ENCODE measurements at regions not wholly inside any gene's neighbourhood (a gene's known extent, or its start where the extent isn't known, plus 50 kb on each side); places are given as distances from the start of the nearest gene placed in this dataset.

DNA sequence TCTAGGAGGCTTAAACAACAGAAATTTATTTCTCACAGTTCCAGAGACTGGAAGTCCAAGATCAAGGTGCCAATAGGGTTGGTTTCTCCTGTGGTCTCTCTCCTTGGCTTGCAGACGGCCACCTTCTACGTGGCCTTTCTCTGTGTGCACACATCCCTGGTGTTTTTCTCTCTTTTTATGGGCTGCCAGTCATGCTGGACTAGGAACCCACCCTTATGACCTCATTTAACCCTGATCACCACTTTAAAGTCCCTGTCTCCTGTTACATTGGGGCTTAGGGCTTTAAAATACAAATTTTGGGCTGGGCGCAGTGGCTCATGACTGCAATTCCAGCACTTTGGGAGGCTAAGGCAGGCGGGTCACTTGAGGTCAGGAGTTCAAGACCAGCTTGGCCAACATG lies 157.1 kb downstream of the TLE1 start:
- no peak for TF ChIP-seq JUND (IDR thresholded peaks at IDR 0.05; ENCODE audit: low read depth)
- in situ Hi-C loops (cut with HindIII; ENCODE audit: low pct_unique_long_range_greater_than_20kb, low sequenced_read_pairs) = no loop called here
- no peak for DNase-seq (ENCODE audit: low read depth in 1 of 2, low spot score in 1 of 2)

DNA sequence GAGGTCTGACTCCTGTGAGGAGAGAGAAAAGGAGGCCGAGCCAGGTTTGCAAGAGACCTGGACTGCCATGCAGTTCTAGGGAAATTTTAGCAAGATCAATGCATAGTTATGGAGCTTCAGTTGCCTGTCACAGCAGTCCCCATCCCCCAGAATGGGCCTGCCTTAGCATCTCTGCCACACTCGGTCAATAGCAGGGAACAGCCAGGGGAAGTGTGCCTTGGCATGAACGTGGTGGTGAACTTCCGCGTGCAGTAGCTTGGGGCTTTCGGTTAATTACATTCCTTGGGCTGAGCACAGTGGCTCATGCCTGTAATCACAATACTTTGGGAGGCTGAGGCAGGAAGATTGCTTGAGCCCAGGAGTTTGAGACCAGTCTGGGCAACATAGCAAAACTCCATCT lies 157.8 kb downstream of the TLE1 start:
- in situ Hi-C loops (cut with HindIII; ENCODE audit: low pct_unique_long_range_greater_than_20kb, low sequenced_read_pairs) = no loop called here
- TF ChIP-seq JUND (IDR thresholded peaks at IDR 0.05; ENCODE audit: low read depth) = no peak
- DNase-seq (ENCODE audit: low read depth in 1 of 2, low spot score in 1 of 2) = peak in 1 of 2 experiments; percentile 72

DNA sequence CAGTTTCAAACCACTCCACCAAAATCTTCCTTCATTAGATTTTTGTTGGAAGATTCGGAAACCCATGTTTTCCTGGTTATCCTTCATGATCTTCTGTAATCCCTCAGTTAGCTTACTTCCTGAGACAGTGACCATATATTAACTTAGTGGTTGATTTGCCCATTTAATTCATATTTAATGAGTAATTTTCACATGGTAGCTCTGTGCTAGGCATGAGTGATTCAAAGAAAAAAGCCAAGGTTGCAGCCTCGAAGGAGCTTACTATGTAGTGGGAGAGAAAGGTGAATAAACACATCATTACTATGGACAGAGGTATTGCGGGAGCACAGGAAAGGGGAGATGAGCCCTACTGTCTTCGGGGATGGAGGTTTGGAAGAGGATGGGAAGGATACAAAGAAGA lies 158.5 kb downstream of the TLE1 start:
- TF ChIP-seq JUND (IDR thresholded peaks at IDR 0.05; ENCODE audit: low read depth) = no peak
- in situ Hi-C loops (cut with HindIII; ENCODE audit: low pct_unique_long_range_greater_than_20kb, low sequenced_read_pairs) = no loop called here
- no peak for DNase-seq (ENCODE audit: low read depth in 1 of 2, low spot score in 1 of 2)

DNA sequence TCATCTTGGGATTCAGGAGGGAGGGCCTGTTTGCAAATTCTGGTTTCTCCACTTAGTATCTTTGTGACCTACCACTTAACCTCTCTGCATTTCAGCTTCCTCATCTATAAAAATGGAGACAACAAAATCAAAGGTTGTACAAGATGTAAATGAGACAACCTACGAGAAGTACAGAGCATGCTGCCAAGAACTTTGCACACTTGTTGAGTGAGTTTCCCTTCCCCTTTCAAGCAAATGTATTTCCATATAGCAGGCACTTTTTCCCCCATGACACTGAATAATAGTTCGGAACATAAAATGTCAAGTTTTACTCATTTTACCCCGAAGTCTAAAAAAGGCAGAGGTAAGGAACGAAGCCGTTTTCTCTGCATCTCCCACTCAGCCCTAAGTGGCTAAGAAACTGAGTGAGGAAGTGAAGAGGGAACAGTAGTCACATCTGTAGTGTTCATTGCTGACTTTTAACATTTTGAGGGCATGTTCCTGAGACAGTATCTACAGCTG lies 159.0 kb downstream of the TLE1 start:
- no peak for DNase-seq (ENCODE audit: low read depth in 1 of 2, low spot score in 1 of 2)
- no peak for TF ChIP-seq JUND (IDR thresholded peaks at IDR 0.05; ENCODE audit: low read depth)

DNA sequence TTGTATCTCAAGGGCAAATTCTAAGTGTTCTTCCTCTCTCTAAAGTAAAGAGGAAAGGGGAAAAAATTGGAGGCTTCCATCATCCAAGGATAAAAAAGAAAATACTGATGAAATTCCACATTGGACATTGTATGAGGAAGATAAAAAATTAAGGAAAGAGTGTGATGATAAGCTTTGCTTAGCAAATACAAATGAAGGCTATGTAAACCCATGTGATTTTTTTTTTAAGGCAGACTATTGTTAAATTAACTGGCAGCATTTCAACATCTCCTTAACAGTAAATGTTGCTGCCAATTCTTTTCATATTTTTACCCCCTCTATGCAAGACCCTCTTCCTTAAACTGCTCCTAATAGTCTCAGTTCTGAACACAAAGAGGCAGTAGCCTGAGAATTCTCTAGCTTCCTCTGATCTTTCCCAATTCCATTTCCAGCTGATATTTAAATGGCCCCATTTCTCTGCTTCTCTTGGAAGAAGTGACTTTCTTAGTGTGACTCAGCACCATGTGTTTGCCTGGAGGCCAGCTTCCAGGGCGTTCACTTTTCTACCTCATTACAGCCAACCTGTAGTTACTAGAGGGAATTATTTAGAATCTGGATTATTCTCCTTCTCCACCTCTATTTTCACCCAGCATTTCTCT lies 159.7 kb downstream of the TLE1 start:
- TF ChIP-seq JUND (IDR thresholded peaks at IDR 0.05; ENCODE audit: low read depth) = no peak
- in situ Hi-C loops (cut with HindIII; ENCODE audit: low pct_unique_long_range_greater_than_20kb, low sequenced_read_pairs) = no loop called here
- DNase-seq (ENCODE audit: low read depth in 1 of 2, low spot score in 1 of 2) = peak in 1 of 2 experiments; percentile 30

More for the DNA sequence above, 159.0 kb downstream of the TLE1 start:
- in situ Hi-C loops (cut with HindIII; ENCODE audit: low pct_unique_long_range_greater_than_20kb, low sequenced_read_pairs) = no loop called here

DNA sequence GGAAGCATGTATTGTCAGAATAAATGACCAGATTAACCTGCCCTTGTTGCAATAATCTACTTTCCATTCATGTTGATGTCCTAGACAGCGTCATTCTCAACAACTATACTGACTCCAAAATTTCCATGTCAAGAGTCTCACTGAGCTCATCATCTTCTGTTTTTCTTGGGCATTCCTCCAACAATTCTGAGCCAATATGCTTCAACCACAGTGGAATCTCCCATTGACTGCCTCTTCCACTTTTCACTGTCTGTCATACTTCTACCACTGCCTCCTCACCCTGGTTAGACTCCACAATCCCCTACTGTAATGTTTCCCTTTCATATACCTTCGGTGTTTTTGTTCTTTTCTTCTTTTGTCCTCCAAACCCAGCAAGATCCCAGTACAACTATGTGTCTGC lies 162.8 kb downstream of the TLE1 start:
- no peak for TF ChIP-seq JUND (IDR thresholded peaks at IDR 0.05; ENCODE audit: low read depth)
- in situ Hi-C loops (cut with HindIII; ENCODE audit: low pct_unique_long_range_greater_than_20kb, low sequenced_read_pairs) = no loop called here
- DNase-seq (ENCODE audit: low read depth in 1 of 2, low spot score in 1 of 2) = no peak

DNA sequence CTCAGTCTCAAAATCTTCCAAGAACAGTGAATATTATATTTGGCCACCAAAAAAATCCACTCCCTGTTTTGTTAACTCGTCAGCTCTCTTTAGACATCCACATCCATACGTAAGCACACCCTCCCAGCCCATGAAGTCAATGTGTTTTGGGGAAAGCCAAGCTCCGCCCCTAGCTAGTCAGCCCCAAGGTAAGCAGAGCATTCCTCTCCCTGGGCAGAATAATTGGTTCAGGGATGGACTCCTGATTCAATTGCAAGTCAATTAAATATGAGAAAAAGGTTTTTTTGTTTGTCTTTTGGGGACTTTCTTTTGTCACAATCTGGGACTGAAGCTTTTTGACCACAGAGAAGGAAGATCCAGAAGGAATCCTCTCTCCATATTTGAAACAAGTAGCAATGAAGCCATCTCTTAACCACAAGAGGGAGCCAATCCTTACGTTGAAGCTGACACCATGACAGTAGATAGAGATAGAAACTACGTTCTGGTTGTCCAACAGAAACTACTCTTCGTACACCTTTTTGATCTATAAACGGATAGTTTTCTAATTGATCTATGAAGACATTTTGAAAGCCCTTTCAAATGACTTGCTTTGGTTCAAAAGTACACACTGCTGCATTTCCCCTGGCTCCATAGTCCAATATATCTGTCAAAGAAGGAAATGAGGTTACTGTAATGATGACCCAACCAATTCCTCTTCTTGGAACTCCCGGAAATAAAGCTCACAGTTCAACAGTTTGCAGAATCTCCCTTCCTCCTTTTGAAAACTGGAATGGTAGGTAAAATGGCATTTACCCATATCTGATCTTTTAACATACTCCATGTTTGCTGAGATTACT lies 166.4 kb downstream of the TLE1 start:
- in situ Hi-C loops (cut with HindIII; ENCODE audit: low pct_unique_long_range_greater_than_20kb, low sequenced_read_pairs) = no loop called here
- no peak for TF ChIP-seq JUND (IDR thresholded peaks at IDR 0.05; ENCODE audit: low read depth)
- peak; percentile 13 to 74 for DNase-seq (ENCODE audit: low read depth in 1 of 2, low spot score in 1 of 2)

DNA sequence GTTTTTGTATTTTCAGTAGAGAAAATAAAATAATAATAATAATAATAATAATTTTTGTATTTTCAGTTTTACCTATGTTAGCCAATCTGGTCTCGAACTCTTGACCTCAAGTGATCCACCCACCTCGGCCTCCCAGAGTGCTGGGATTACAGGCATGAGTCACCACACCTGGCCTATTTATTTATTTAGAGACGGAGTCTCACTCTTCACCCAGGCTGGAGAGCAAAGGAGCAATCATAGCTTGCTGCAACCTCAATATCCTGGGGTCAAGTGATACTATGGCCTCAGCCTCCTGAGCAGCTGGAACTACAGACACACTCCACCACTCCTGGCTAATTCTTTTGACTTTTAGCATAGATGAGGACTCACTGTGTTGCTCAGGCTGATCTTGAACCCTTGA lies 167.5 kb downstream of the TLE1 start:
- TF ChIP-seq JUND (IDR thresholded peaks at IDR 0.05; ENCODE audit: low read depth) = no peak
- DNase-seq (ENCODE audit: low read depth in 1 of 2, low spot score in 1 of 2) = no peak

DNA sequence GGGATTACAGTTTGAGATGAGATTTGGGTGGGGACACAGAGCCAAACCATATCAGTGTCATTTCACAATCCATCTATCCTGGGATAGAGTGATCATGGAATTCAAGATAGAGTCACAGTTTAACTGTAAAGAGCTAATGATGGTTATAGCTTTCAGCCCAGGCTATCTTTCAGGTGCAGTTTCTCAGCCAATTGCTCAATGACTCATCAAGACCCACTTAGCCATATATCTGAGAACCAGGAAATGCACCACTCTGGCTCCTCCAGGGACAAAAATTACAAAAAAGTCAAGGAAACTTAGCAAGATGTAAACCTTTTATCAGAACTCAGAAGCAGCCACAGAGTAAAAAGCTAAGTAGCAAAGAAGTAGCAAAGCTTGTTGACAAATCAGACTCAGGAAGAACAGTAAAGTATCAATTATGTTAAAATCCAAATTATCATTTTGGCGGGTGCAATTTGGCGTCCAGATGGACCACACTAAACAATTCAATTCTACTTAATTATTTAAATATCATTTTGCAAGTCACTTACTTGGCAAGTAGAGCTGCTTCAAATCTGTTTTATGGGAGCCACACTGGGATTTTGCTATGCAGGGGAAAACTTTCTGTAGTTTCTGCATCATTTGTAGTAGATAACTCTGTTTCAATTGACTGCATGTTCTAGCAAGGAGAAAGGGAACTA lies 169.4 kb downstream of the TLE1 start:
- TF ChIP-seq JUND (IDR thresholded peaks at IDR 0.05; ENCODE audit: low read depth) = no peak
- DNase-seq (ENCODE audit: low read depth in 1 of 2, low spot score in 1 of 2) = no peak
- in situ Hi-C loops (cut with HindIII; ENCODE audit: low pct_unique_long_range_greater_than_20kb, low sequenced_read_pairs) = no loop called here

More for the DNA sequence above, 167.5 kb downstream of the TLE1 start:
- in situ Hi-C loops (cut with HindIII; ENCODE audit: low pct_unique_long_range_greater_than_20kb, low sequenced_read_pairs) = no loop called here

DNA sequence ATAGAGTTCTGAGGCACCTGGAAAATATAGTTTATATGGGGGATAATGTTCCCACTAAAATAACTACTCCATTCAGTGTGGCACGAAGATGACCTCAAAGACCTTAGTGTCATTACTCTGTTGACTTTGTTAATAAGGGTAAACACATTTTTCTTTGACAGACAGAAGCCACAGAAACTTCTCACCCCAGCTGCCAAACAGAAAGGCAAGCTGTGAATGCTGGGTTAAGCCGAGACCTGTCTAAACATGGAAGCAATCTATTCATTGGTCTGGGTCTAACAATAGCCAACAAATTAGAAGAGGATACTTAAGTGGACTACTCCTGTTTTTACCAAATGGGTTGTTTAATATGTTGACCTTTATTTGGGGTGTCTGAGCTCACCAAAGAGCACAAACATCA lies 171.4 kb downstream of the TLE1 start:
- in situ Hi-C loops (cut with HindIII; ENCODE audit: low pct_unique_long_range_greater_than_20kb, low sequenced_read_pairs) = no loop called here

DNA sequence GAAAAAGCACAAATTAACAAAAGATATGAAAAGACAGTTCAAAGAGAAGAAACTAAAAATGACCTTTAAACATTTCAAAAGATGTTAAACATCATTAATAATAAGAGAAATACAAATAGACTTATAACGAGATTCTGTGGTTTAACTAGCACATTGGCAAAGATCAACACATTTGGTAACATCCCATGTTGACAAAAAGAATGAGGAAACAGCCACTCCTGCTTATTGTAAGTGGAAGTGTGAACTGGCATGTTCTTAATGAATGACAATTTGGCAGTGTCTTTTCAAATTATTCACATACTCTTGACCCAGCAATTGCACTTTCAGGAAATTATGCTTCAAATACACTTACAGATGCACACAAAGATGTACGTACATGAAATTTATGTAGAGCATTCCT lies 176.3 kb downstream of the TLE1 start:
- TF ChIP-seq JUND (IDR thresholded peaks at IDR 0.05; ENCODE audit: low read depth) = no peak
- in situ Hi-C loops (cut with HindIII; ENCODE audit: low pct_unique_long_range_greater_than_20kb, low sequenced_read_pairs) = no loop called here
- no peak for DNase-seq (ENCODE audit: low read depth in 1 of 2, low spot score in 1 of 2)

More for the DNA sequence above, 171.4 kb downstream of the TLE1 start:
- no peak for DNase-seq (ENCODE audit: low read depth in 1 of 2, low spot score in 1 of 2)
- TF ChIP-seq JUND (IDR thresholded peaks at IDR 0.05; ENCODE audit: low read depth) = no peak

DNA sequence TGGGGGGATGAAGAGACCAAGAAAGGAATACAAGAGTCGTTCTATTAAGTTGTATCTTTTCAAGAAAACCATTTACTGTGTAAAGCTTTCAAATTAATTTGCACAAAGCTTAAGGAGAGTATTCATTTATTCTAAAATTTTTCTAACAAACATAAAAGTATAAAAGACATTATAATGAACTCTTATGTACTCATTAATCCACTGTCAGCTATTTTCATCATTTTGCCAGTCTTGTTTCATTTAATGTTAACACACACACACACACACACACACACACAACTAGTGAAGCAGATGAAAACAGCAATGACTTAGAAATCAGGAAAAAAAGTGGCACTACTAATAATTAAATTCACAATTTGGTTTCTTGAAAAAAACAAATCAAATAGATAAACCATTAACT lies 176.7 kb downstream of the TLE1 start:
- TF ChIP-seq JUND (IDR thresholded peaks at IDR 0.05; ENCODE audit: low read depth) = no peak
- in situ Hi-C loops (cut with HindIII; ENCODE audit: low pct_unique_long_range_greater_than_20kb, low sequenced_read_pairs) = no loop called here
- no peak for DNase-seq (ENCODE audit: low read depth in 1 of 2, low spot score in 1 of 2)

DNA sequence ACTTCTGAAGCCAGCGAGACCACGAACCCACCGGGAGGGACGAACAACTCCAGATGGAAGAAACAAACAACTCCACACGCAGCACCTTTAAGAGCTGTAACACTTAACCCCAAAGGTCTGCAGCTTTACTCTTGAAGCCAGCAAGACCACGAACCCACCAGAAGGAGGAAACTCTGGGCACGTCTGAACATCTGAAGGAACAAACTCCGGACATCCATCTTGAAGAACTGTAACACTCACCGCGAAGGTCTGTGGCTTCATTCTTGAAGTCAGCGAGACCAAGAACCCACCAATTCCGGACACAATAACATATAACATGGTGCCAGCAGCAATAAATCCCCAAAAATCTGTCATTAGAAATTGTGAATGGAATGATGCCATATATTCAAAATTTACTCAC lies 180.9 kb downstream of the TLE1 start:
- in situ Hi-C loops (cut with HindIII; ENCODE audit: low pct_unique_long_range_greater_than_20kb, low sequenced_read_pairs) = no loop called here
- no peak for TF ChIP-seq JUND (IDR thresholded peaks at IDR 0.05; ENCODE audit: low read depth)
- DNase-seq (ENCODE audit: low read depth in 1 of 2, low spot score in 1 of 2) = no peak
